AML-193 (cell line): ENCODE measurements at regions not wholly inside any gene's neighbourhood (a gene's known extent, or its start where the extent isn't known, plus 50 kb on each side); places are given as distances from the start of the nearest gene placed in this dataset.

ENCODE experiments used
- DNase-seq, 2 experiments: peaks; one replicate each; lab custom pipeline; 2025; lab: John Stamatoyannopoulos, UW

- DNase-seq = peak; percentile 19 to 25
Measured at GRCh38 chr13:85896516-85897450, 97.6 kb upstream of the SLITRK6 start.

GRCh38 chr13:85887406-85887805 lies 88.2 kb upstream of the SLITRK6 start:
- DNase-seq = no peak

- DNase-seq = no peak
Measured at GRCh38 chr13:85879014-85879413, 79.8 kb upstream of the SLITRK6 start.

- peak; percentile 15 to 18 for DNase-seq
Measured at GRCh38 chr13:85864963-85865530, 65.8 kb upstream of the SLITRK6 start.

- DNase-seq = no peak
Measured at GRCh38 chr13:85853901-85854663, 54.9 kb upstream of the SLITRK6 start.

- DNase-seq = no peak
Measured at GRCh38 chr13:85853161-85853894, 54.1 kb upstream of the SLITRK6 start.
